ENCODE measurements at regions not wholly inside any gene's neighbourhood (a gene's known extent, or its start where the extent isn't known, plus 50 kb on each side); places are given as distances from the start of the nearest gene placed in this dataset.

DNA sequence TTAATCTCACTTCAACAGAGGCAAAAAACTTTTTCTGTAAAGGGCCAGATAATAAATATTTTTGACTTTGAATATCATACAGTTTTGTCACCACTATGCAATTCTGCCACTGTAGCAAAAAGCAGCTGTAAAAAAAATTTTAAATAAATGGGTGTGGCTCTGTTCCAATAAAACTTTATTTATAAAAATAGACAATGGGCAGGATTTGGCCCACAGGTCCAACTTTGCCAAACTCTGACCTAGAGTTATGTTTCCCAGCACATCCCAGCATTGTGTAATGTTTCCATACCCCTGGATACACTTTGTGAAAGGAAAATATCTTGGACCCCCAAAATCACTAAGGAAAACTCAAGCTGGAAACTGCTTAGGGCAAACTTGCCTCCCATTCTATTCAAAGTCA lies 94.9 kb upstream of the USP38 start:
- intact Hi-C loops (cut with DNase I; ENCODE audit: low total_unique reads) = no loop called here
- in situ Hi-C loops (cut with MboI; ENCODE audit: low sequenced_read_pairs in 4 of 4) = no loop called here

DNA sequence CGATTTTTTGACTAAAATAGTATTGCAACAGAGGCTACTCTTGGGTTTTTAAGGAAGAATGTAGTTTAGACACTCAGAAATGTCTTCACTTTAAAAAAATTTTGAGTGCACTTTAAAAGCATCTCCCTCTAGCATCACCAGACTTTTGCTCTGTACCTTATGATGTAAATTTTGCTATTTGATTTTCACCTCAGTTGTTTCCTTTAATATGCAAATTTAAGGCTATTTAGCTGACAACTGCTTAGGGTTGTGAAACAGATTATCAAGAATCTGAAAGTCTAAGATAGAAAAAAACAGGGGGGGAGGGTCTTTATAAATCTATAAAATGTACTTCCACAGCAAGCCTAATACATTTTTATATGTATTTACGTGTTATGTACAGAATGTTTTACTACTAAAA lies 92.9 kb upstream of the USP38 start:
- Histone ChIP-seq H3K27ac (no peak overlapping the region), H3K4me1 (no peaks in the 10 kb centered on the region), H3K4me3 (no peak overlapping the region), H3K27me3 (no peaks in the 10 kb centered on the region), H3K36me3 (no peaks in the 10 kb centered on the region), H3K9me3 (no peaks in the 10 kb centered on the region)
- in situ Hi-C loops (cut with MboI; ENCODE audit: low sequenced_read_pairs in 4 of 4) (no loop called here), intact Hi-C loops (cut with DNase I; ENCODE audit: low total_unique reads) (no loop called here)
- TF ChIP-seq, protein P1, sequence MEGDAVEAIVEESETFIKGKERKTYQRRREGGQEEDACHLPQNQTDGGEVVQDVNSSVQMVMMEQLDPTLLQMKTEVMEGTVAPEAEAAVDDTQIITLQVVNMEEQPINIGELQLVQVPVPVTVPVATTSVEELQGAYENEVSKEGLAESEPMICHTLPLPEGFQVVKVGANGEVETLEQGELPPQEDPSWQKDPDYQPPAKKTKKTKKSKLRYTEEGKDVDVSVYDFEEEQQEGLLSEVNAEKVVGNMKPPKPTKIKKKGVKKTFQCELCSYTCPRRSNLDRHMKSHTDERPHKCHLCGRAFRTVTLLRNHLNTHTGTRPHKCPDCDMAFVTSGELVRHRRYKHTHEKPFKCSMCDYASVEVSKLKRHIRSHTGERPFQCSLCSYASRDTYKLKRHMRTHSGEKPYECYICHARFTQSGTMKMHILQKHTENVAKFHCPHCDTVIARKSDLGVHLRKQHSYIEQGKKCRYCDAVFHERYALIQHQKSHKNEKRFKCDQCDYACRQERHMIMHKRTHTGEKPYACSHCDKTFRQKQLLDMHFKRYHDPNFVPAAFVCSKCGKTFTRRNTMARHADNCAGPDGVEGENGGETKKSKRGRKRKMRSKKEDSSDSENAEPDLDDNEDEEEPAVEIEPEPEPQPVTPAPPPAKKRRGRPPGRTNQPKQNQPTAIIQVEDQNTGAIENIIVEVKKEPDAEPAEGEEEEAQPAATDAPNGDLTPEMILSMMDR (IDR thresholded peaks at IDR 0.05 in 4 of 5, conservative IDR thresholded peaks at IDR 0.05 in 1 of 5) = no peak
- TF ChIP-seq POLR2A (IDR thresholded peaks at IDR 0.05) = no peak
- no peak for ATAC-seq
- DNase-seq = no peak

More for the DNA sequence above, 94.9 kb upstream of the USP38 start:
- Histone ChIP-seq H3K4me1 (no peaks in the 10 kb centered on the region), H3K36me3 (no peaks in the 10 kb centered on the region), H3K4me3 (no peak overlapping the region), H3K27ac (no peak overlapping the region), H3K9me3 (no peaks in the 10 kb centered on the region), H3K27me3 (no peaks in the 10 kb centered on the region)
- ATAC-seq (no peak), DNase-seq (no peak)
- no peak for TF ChIP-seq POLR2A (IDR thresholded peaks at IDR 0.05)
- TF ChIP-seq, protein P1 (IDR thresholded peaks at IDR 0.05 in 4 of 5, conservative IDR thresholded peaks at IDR 0.05 in 1 of 5) = no peak

DNA sequence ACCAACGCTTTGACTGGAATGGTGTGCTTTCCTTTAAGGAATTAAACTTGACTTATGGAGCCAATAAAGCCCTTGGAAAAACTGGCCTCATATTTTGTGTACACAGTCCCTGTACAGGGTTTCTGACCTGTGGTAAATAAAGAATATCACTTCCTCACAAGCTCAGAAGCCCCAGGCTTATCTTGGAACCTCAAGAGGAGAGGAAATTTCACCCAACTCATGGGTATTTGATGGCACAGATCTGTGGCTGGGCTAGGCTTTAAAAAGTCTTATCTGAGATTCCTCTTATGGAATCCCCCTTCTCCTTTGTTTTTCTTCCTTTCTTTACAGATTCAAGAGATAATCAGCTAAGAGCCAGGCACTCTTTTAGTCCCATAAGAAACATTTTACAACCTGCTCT lies 89.3 kb upstream of the USP38 start:
- no peak overlapping the region for H3K27ac ChIP-seq
- no peak for DNase-seq
- no peak for ATAC-seq
- no peaks in the 10 kb centered on the region for H3K36me3 ChIP-seq
- H3K9me3 ChIP-seq = no peaks in the 10 kb centered on the region
- in situ Hi-C loops (cut with MboI; ENCODE audit: low sequenced_read_pairs in 4 of 4) = no loop called here
- no peaks in the 10 kb centered on the region for H3K4me1 ChIP-seq
- H3K27me3 ChIP-seq = no peaks in the 10 kb centered on the region
- intact Hi-C loops (cut with DNase I; ENCODE audit: low total_unique reads) = no loop called here
- TF ChIP-seq, protein P1 (IDR thresholded peaks at IDR 0.05 in 4 of 5, conservative IDR thresholded peaks at IDR 0.05 in 1 of 5) = no peak
- TF ChIP-seq POLR2A (IDR thresholded peaks at IDR 0.05) = no peak
- H3K4me3 ChIP-seq = no peak overlapping the region

DNA sequence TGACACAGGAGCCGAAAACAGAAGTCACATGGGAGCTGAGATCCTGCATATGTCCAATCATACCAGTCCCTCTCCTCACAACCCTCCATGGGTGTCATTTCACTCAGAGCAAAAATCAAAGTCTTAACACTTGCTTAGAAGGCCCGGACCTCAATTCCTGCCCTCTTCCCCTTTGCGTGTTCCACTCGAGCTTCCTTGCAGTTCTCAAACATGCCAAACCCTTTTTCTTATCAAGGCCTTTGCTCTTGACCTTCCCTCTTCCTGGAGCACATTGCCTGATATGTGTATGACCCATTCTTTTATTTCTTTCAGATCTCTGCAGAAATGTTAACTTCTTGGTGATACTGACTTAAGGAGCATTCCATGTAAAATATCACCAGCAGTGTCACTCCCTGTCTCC lies 87.0 kb upstream of the USP38 start:
- no peaks in the 10 kb centered on the region for H3K36me3 ChIP-seq
- intact Hi-C loops (cut with DNase I; ENCODE audit: low total_unique reads) = no loop called here
- in situ Hi-C loops (cut with MboI; ENCODE audit: low sequenced_read_pairs in 4 of 4) = no loop called here
- ATAC-seq = no peak
- H3K27ac ChIP-seq = no peak overlapping the region
- no peaks in the 10 kb centered on the region for H3K4me1 ChIP-seq
- no peak overlapping the region for H3K4me3 ChIP-seq
- no peaks in the 10 kb centered on the region for H3K27me3 ChIP-seq
- no peak for DNase-seq
- TF ChIP-seq, protein P1 (IDR thresholded peaks at IDR 0.05 in 4 of 5, conservative IDR thresholded peaks at IDR 0.05 in 1 of 5) = no peak
- TF ChIP-seq POLR2A (IDR thresholded peaks at IDR 0.05) = no peak
- no peaks in the 10 kb centered on the region for H3K9me3 ChIP-seq

DNA sequence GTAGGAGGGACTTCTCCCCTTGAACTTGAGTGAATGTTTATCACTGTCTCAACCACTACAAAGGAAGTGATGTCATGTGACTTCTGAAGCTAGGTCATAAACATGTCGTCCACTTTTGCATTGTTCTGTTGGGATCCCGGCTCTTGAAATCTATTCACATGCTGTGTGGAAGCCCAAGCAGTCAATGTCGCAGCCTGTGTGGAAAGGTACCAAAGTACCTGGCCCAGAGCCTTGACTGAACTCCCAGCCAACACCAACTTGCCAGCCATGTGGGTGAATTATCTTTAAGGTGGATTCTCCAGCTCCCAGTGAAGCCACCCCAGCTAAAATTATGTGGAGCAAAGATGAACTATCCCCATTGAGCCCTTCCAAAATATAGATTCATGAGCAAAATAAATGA lies 85.0 kb upstream of the USP38 start:
- Histone ChIP-seq H3K4me1 (no peaks in the 10 kb centered on the region), H3K27me3 (no peaks in the 10 kb centered on the region), H3K27ac (no peak overlapping the region), H3K36me3 (no peaks in the 10 kb centered on the region), H3K9me3 (no peaks in the 10 kb centered on the region), H3K4me3 (no peak overlapping the region)
- in situ Hi-C loops (cut with MboI; ENCODE audit: low sequenced_read_pairs in 4 of 4) (no loop called here), intact Hi-C loops (cut with DNase I; ENCODE audit: low total_unique reads) (no loop called here)
- no peak for ATAC-seq
- no peak for TF ChIP-seq POLR2A (IDR thresholded peaks at IDR 0.05)
- TF ChIP-seq, protein P1 (IDR thresholded peaks at IDR 0.05 in 4 of 5, conservative IDR thresholded peaks at IDR 0.05 in 1 of 5) = no peak
- DNase-seq = no peak

Data from gastrocnemius medialis (tissue), 4 donors.